Testis (tissue), 2 donors: ENCODE measurements at regions not wholly inside any gene's neighbourhood (a gene's known extent, or its start where the extent isn't known, plus 50 kb on each side); places are given as distances from the start of the nearest gene placed in this dataset.

Experiments
- POLR2A ChIP-seq: fragments of 450-650 bp; IDR thresholded peaks from one replicate; pipeline ENCODE4 v1.6.1; 2017; ENCODE audit warnings: antibody characterized with exemption, mild to moderate bottlenecking, moderate library complexity
- TF ChIP-seq, protein P1 (sequence below), 3 experiments: fragments of 450-650 bp in 2 of 3; fragments of 200-600 bp in 1 of 3; sonication (generic) in 1 of 3; IDR thresholded peaks; one replicate each; pipeline ENCODE4 v1.5.1; 2016 to 2019; ENCODE audit warnings: antibody characterized with exemption in 3 of 3, mild to moderate bottlenecking in 2 of 3, moderate library complexity in 1 of 3

DNA sequence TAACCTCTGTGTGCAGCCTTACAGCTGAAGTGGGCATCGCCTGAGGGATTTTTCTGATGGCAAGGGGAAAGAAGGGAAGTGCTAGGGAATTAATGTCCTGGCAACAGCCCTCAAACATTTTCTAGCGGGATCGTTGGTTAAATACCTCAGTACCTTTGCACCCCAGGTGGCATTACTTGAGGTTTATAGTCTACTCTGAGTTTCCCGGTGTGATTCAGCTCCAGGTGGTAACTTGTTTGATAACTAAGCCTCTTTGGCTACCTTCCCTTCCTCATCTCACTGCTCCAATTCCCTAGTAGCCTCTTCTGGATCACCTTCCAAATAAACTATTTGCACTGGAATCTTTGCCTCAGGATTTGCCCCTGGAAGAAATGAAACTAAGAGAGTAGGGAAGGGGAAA is 237.0 kb upstream of the SSTR1 start:
- no peak for TF ChIP-seq POLR2A
- TF ChIP-seq, protein P1, sequence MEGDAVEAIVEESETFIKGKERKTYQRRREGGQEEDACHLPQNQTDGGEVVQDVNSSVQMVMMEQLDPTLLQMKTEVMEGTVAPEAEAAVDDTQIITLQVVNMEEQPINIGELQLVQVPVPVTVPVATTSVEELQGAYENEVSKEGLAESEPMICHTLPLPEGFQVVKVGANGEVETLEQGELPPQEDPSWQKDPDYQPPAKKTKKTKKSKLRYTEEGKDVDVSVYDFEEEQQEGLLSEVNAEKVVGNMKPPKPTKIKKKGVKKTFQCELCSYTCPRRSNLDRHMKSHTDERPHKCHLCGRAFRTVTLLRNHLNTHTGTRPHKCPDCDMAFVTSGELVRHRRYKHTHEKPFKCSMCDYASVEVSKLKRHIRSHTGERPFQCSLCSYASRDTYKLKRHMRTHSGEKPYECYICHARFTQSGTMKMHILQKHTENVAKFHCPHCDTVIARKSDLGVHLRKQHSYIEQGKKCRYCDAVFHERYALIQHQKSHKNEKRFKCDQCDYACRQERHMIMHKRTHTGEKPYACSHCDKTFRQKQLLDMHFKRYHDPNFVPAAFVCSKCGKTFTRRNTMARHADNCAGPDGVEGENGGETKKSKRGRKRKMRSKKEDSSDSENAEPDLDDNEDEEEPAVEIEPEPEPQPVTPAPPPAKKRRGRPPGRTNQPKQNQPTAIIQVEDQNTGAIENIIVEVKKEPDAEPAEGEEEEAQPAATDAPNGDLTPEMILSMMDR (IDR thresholded peaks at IDR 0.05), result no peak
